MM.1S (cell line): ENCODE measurements at regions not wholly inside any gene's neighbourhood (a gene's known extent, or its start where the extent isn't known, plus 50 kb on each side); places are given as distances from the start of the nearest gene placed in this dataset.
"Not testable (repeated sequence)": the region's sequence is repeated elsewhere in the genome, so short reads cannot be mapped to it uniquely, and the experiment has no call there.

ENCODE experiments used
- CTCF ChIP-seq: fragments of 300-600 bp; sonication (generic); IDR thresholded peaks from 2 replicates; pipeline ENCODE4 v1.5.1; 2016; ENCODE audit warnings: antibody characterized with exemption, low read length, mixed read lengths
- EZH2 ChIP-seq: fragments of 300-600 bp; sonication (generic); optimal IDR thresholded peaks from 2 replicates; pipeline ENCODE3; 2017; ENCODE audit warnings: low read depth, mild to moderate bottlenecking, antibody characterized with exemption, low read length, mixed read lengths
- EZH2phosphoT487 ChIP-seq: fragments of 300-600 bp; sonication (generic); IDR thresholded peaks from 2 replicates; pipeline ENCODE4 v1.6.1; 2018; ENCODE audit warnings: antibody characterized with exemption, low read length

GRCh38 chr2:153664009-153664408 lies 185.4 kb upstream of the RPRM start:
- TF ChIP-seq CTCF, EZH2, EZH2phosphoT487: not testable (repeated sequence)
